ENCODE measurements at regions not wholly inside any gene's neighbourhood (a gene's known extent, or its start where the extent isn't known, plus 50 kb on each side); places are given as distances from the start of the nearest gene placed in this dataset.

- no peak for DNase-seq (ENCODE audit: low read depth)
These were observed 170.0 kb upstream of the PDGFD start for GRCh38 chr11:104333977-104334376.

- DNase-seq (ENCODE audit: low read depth) = no peak
These were observed 168.2 kb upstream of the PDGFD start for GRCh38 chr11:104332110-104332509.

GRCh38 chr11:104329078-104329665, 165.2 kb upstream of the PDGFD start:
- no peak for DNase-seq (ENCODE audit: low read depth)

- DNase-seq (ENCODE audit: low read depth) = no peak
These were observed 164.6 kb upstream of the PDGFD start for GRCh38 chr11:104328512-104328907.

GRCh38 chr11:104327861-104328511, 164.0 kb upstream of the PDGFD start:
- no peak for DNase-seq (ENCODE audit: low read depth)

GRCh38 chr11:104325093-104325492, 161.1 kb upstream of the PDGFD start:
- DNase-seq (ENCODE audit: low read depth) = no peak

- no peak for DNase-seq (ENCODE audit: low read depth)
These were observed 160.3 kb upstream of the PDGFD start for GRCh38 chr11:104324276-104324675.

GRCh38 chr11:104323841-104324240, 159.9 kb upstream of the PDGFD start:
- DNase-seq (ENCODE audit: low read depth) = no peak

- DNase-seq (ENCODE audit: low read depth) = no peak
These were observed 158.7 kb upstream of the PDGFD start for GRCh38 chr11:104322696-104323095.

GRCh38 chr11:104320956-104321355, 157.0 kb upstream of the PDGFD start:
- DNase-seq (ENCODE audit: low read depth) = no peak

GRCh38 chr11:104320097-104320496, 156.2 kb upstream of the PDGFD start:
- no peak for DNase-seq (ENCODE audit: low read depth)

- DNase-seq (ENCODE audit: low read depth) = no peak
These were observed 155.4 kb upstream of the PDGFD start for GRCh38 chr11:104319396-104319795.

GRCh38 chr11:104306862-104307474, 143.0 kb upstream of the PDGFD start:
- no peak for DNase-seq (ENCODE audit: low read depth)

- no peak for DNase-seq (ENCODE audit: low read depth)
These were observed 137.8 kb upstream of the PDGFD start for GRCh38 chr11:104301776-104302175.

- DNase-seq (ENCODE audit: low read depth) = no peak
These were observed 127.7 kb upstream of the PDGFD start for GRCh38 chr11:104291646-104292045.

- no peak for DNase-seq (ENCODE audit: low read depth)
These were observed 122.2 kb upstream of the PDGFD start for GRCh38 chr11:104286129-104286528.

- DNase-seq (ENCODE audit: low read depth) = no peak
These were observed 115.6 kb upstream of the PDGFD start for GRCh38 chr11:104279587-104279986.

- no peak for DNase-seq (ENCODE audit: low read depth)
These were observed 112.0 kb upstream of the PDGFD start for GRCh38 chr11:104275992-104276391.

- no peak for DNase-seq (ENCODE audit: low read depth)
These were observed 96.5 kb upstream of the PDGFD start for GRCh38 chr11:104260456-104260855.

- DNase-seq (ENCODE audit: low read depth) = no peak
These were observed 95.2 kb upstream of the PDGFD start for GRCh38 chr11:104259121-104259610.

GRCh38 chr11:104256525-104256924, 92.6 kb upstream of the PDGFD start:
- no peak for DNase-seq (ENCODE audit: low read depth)

GRCh38 chr11:104254347-104254746, 90.4 kb upstream of the PDGFD start:
- no peak for DNase-seq (ENCODE audit: low read depth)

GRCh38 chr11:104246590-104246989, 82.6 kb upstream of the PDGFD start:
- DNase-seq (ENCODE audit: low read depth) = no peak

- no peak for DNase-seq (ENCODE audit: low read depth)
These were observed 75.0 kb upstream of the PDGFD start for GRCh38 chr11:104238916-104239315.

Data from activated T-helper 9 cell treated with anti-CD3 and anti-CD28 coated beads, Interleukin-2, amount 50 U/mL, for 16 hours (primary cell).